ENCODE measurements at regions not wholly inside any gene's neighbourhood (a gene's known extent, or its start where the extent isn't known, plus 50 kb on each side); places are given as distances from the start of the nearest gene placed in this dataset.
"Not testable (repeated sequence)": the region's sequence is repeated elsewhere in the genome, so short reads cannot be mapped to it uniquely, and the experiment has no call there.

DNA sequence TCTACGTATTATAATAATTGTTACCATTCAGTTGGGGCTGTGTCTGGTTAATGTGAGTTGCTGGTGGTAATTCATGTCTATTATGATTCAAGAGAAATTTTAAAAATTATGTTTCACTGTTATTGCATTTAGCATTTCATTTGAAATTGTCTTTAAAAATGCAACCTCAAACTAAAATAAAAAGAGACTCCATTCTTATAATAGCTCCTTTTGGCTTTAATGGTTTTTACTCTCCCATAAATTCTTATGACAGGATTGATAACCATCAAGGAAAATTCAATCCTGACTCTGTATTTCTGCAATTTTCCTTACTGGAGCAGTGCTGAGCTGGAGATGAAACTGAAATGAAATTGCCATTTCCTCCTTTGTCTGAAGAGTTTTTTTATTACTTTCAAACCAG lies 262.7 kb downstream of the REEP3 start:
- no peak for DNase-seq (ENCODE audit: low read depth)

- DNase-seq (ENCODE audit: low read depth) = no peak
Measured at GRCh38 chr10:63788152-63788821, 267.1 kb downstream of the REEP3 start.

- DNase-seq (ENCODE audit: low read depth) = no peak
Measured at GRCh38 chr10:63795094-63795860, 274.1 kb downstream of the REEP3 start.

GRCh38 chr10:63798599-63799498 lies 277.6 kb downstream of the REEP3 start:
- peak; percentile 77 for DNase-seq (ENCODE audit: low read depth)

DNA sequence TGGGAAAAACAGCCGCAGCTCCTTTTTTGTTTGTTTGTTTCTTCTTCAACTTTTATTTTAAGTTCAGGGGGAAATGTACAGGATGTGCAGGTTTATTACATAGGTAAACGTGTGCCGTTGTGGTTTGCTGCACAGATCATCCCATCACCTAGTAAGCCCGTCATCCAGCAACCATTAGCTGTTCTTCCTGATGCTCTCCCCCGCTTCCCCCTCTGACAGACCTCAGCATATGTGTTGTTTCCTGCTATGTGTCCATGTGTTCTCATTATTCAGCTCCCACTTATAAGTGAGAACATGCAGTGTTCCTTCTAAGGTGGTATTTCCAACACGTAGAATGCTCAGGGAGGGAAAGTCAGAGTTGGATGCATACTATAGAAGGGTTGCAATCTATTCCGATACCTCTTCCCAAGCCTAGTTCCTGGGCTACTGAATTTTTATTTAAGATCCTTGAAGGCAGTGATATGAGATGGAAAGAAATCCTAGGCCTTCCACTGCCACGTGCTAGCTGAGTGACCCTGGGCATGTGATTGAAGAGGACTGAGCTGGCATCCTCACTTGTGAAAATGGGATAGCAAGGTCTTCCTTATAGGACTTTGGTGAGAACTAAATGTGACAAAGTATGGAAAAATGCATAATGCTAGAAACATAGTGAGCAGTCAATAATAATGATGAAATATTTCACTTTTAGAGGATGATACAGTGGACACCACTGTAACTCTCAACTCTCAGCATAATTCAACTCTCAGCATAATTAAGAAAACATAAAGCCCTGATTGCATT lies 278.5 kb downstream of the REEP3 start:
- DNase-seq (ENCODE audit: low read depth) = peak; percentile 2

DNA sequence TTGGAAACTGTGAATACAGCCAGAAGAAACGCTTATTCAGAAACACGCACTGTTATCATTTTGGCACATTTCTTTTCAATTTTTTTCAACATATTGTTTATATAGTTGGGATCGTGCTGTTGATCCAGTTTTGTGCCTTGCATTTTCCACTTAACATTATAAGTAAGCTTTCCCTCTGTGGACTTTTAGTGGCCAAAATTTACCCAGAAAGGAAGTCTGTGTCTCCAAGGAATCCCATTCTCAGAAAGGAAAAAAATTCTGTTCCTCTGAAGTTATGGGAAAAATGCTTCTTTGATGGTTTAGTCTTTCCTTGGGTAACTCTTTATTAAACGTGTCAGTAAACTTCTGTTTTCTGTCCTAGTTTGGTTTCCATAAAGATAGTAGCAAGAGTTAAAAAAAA lies 280.0 kb downstream of the REEP3 start:
- no peak for DNase-seq (ENCODE audit: low read depth)

- DNase-seq (ENCODE audit: low read depth) = no peak
Measured at GRCh38 chr10:63806330-63806729, 285.1 kb downstream of the REEP3 start.

- DNase-seq (ENCODE audit: low read depth) = no peak
Measured at GRCh38 chr10:63812501-63812900, 291.3 kb downstream of the REEP3 start.

- peak; percentile 70 for DNase-seq (ENCODE audit: low read depth)
Measured at GRCh38 chr10:63819753-63820329, 298.6 kb downstream of the REEP3 start.

GRCh38 chr10:63822496-63822895 lies 301.3 kb downstream of the REEP3 start:
- no peak for DNase-seq (ENCODE audit: low read depth)

- DNase-seq (ENCODE audit: low read depth) = no peak
Measured at GRCh38 chr10:63825111-63825510, 303.9 kb downstream of the REEP3 start.

DNA sequence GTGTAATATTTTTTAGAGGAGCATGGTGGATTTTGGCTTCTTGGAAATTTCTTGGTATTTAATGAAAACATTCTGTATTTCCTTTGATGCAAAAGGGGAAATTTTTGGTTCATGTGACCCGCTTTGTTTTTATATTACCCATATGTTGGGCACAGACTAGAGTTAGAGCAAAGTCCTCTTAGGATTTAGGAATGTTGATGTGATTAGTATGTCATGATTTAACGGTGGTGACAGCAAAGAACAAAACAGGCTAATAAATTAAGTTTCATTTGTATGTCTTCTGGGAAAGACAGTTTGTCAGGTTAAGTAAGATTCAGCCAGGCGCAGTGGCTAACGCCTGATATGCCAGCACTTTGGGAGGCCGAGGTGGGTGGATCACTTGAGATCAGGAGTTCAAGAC lies 304.6 kb downstream of the REEP3 start:
- no peak for DNase-seq (ENCODE audit: low read depth)

DNA sequence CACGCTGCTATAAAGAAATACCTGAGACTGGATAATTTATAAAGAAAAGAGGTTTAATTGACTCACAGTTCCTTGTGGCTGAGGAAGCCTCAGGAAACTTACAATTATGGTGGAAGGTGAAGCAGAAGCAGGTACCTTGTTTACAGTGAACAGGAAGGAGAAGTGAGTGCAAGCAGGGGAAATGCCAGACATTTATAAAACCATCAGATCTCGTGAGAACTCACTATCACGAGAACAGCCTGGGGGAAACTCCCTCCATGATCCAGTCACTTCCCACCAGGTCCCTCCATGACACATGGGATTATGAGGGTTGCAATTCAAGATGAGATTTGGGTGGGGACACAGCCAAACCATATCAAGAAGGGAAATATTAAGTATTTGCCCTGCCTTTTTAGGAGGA lies 305.8 kb downstream of the REEP3 start:
- DNase-seq (ENCODE audit: low read depth) = not testable (repeated sequence)

DNA sequence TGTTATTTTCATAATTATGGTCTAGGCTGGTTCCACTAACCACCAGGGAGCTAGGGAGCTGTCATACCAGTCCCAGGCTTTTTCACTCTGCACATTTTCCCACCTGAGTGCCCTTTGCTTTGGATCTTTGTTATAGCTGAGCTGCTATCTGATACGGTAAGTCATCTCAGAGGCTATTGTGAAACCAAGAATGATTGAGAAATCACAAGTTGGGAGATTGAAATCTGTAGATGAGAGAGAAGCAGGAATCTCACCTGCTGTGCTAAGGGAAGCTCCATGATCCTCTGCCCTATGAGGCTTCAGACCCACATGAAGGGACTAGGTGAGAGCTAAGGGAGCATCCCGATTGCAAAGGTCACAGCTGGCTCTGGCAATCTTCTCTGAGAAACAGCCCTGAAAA lies 307.8 kb downstream of the REEP3 start:
- peak; percentile 3 for DNase-seq (ENCODE audit: low read depth)

GRCh38 chr10:63829573-63830149 lies 308.5 kb downstream of the REEP3 start:
- DNase-seq (ENCODE audit: low read depth) = no peak

- DNase-seq (ENCODE audit: low read depth) = peak; percentile 5
Measured at GRCh38 chr10:63832686-63833085, 311.5 kb downstream of the REEP3 start.

GRCh38 chr10:63833411-63834060 lies 312.3 kb downstream of the REEP3 start:
- DNase-seq (ENCODE audit: low read depth) = peak; percentile 3

DNA sequence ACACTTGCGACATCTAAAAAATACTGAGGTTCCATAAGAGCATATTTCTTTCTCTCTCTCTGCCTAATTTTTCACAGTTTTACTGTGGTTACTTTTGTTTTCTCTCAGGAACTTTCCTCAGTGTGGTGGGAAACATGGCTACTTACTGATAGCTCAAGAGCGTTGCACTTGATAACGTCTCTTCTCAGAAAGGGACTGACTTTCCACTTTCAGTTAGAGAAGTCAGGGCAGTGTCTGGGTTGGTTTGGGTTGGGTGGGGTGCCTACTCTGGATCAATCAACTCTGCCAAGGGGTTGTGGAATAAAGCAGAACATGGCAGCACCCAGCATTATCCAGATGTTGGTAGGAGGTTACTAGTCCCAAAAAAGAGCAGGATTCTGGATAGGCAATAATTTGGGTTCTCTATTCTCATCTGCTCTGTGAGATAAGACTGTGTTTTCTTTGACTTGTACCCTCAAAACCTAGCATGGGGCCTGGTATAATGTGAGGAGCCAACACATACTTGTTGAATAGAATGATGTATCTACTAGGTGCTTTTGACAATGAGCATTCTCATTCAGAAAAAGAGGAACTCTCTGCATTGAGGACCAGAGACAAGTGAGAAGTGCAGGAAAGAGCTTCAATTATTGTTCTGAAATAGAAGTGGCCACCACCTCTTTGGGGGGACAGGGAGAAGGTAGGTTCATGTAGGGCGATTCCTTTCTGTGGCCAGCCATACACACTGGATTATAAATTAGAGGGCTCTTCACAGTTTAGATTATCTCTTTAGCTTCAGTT lies 315.7 kb downstream of the REEP3 start:
- no peak for DNase-seq (ENCODE audit: low read depth)

DNA sequence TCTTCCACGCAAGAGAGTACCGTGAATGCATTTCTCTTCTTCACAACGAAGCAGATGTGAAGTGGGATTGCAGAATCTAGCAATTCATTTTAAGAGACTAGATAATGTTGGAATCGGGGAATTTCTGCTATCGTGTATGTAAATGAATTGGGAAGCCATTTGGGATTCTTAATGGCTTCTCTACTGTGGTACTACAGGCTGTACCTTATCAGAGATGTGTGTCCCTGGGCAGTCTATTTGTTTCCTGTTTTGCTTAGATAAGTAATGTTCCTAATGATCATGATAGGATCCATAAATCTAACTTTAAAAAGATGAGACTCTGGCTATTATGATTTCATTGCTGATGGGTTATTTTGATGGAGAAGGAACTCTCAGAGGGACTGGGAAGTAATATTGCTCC lies 320.6 kb downstream of the REEP3 start:
- no peak for DNase-seq (ENCODE audit: low read depth)

DNA sequence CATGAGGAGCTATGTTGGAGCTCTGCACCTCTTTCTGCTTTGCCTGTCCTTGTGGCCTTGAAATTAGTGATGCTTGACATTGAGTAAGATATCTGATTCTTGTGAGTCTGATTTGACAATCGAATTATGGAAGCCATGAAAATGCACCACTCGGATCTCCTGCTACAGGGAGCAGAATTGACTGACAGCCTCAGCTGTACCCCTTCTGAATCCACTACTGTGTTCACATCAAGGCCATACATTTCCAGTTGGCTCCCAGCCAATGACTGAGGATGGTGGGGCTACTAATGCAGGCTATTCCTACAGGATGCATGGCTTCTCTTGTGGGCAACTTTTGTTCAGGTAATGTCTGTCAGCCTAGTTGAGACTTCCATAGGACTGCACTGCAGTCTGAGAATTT lies 321.9 kb downstream of the REEP3 start:
- no peak for DNase-seq (ENCODE audit: low read depth)

All from ELR (cell line).